ENCODE measurements at regions not wholly inside any gene's neighbourhood (a gene's known extent, or its start where the extent isn't known, plus 50 kb on each side); places are given as distances from the start of the nearest gene placed in this dataset.

DNA sequence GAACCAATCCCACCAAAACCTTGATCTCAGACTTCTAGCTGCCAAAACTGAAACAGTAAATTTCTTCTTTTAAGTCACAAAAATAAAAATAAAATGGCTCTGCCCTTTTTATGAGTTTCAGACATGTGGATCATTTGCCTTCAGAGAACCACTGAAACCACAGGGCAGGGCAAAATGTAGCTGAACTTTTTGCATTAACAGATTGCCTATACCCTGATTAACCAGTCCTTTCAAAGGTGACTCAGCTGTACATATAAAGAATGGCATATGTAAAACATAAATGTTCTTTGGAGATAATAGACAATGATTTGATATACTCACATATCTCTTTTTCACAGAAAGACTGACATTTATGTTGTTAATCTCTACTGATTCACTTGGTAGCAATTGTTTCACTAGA, 187.1 kb upstream of the GRIN3A start:
- no peak for TF ChIP-seq POLR2A (IDR thresholded peaks at IDR 0.05)
- TF ChIP-seq, protein P1, sequence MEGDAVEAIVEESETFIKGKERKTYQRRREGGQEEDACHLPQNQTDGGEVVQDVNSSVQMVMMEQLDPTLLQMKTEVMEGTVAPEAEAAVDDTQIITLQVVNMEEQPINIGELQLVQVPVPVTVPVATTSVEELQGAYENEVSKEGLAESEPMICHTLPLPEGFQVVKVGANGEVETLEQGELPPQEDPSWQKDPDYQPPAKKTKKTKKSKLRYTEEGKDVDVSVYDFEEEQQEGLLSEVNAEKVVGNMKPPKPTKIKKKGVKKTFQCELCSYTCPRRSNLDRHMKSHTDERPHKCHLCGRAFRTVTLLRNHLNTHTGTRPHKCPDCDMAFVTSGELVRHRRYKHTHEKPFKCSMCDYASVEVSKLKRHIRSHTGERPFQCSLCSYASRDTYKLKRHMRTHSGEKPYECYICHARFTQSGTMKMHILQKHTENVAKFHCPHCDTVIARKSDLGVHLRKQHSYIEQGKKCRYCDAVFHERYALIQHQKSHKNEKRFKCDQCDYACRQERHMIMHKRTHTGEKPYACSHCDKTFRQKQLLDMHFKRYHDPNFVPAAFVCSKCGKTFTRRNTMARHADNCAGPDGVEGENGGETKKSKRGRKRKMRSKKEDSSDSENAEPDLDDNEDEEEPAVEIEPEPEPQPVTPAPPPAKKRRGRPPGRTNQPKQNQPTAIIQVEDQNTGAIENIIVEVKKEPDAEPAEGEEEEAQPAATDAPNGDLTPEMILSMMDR (IDR thresholded peaks at IDR 0.05): no peak

All from thyroid gland (tissue), 4 donors.